NCI-H345 treated with DMSO at 0.1 percent for 48 hours (cell line): ENCODE measurements at regions not wholly inside any gene's neighbourhood (a gene's known extent, or its start where the extent isn't known, plus 50 kb on each side); places are given as distances from the start of the nearest gene placed in this dataset.
"Not testable (repeated sequence)": the region's sequence is repeated elsewhere in the genome, so short reads cannot be mapped to it uniquely, and the experiment has no call there.

Experiments
- DNase-seq: peaks from one replicate; lab custom pipeline; 2025; ENCODE audit not compliant: unreplicated experiment; lab: John Stamatoyannopoulos, UW

GRCh38 chr5:118303296-118303695 is 685.1 kb downstream of the DTWD2 start:
- DNase-seq, result no peak

GRCh38 chr5:118302786-118303185 is 685.6 kb downstream of the DTWD2 start:
- no peak for DNase-seq

GRCh38 chr5:118301696-118302095 is 686.7 kb downstream of the DTWD2 start:
- no peak for DNase-seq

DNA sequence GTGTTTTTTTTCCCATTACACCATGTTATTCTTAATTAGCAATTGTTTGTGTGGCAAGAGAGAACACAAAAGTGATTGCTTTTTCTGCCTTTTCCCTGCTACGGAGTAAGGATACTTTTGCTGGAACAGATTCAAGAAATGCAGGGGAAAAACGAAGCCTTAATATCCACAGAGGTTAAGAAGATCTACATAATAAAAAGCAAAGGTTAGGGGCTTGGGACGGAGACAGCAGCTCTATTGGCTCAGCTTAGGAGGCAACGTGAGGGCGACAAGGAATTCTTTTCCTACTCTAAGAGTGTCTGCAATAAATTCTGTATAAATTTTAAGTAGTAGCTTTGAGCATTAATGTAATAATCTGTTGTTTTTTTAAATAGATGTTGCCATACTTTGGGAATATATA is 693.3 kb downstream of the DTWD2 start:
- no peak for DNase-seq

- no peak for DNase-seq
These were observed 695.0 kb downstream of the DTWD2 start for GRCh38 chr5:118293378-118293777.

GRCh38 chr5:118290204-118290603 is 698.1 kb downstream of the DTWD2 start:
- no peak for DNase-seq

DNA sequence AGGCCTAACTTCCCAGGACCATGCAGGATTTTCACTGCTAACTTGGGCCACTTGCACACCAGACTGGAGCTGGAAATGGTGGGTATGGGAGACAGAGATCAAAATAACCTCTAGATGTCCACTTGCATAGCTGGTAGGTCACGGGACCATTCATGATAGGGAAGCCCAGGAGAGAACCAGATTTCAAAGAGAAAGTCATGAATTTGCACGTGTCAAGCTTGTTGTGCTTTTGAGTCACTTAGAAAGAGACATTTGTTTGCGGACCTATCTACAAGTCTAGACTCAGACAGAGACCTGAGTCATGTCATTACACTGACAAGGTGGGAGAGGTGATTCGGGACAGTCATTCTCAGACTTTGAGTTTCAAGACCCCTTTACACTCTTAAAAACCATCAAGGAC is 704.1 kb downstream of the DTWD2 start:
- not testable (repeated sequence) for DNase-seq

DNA sequence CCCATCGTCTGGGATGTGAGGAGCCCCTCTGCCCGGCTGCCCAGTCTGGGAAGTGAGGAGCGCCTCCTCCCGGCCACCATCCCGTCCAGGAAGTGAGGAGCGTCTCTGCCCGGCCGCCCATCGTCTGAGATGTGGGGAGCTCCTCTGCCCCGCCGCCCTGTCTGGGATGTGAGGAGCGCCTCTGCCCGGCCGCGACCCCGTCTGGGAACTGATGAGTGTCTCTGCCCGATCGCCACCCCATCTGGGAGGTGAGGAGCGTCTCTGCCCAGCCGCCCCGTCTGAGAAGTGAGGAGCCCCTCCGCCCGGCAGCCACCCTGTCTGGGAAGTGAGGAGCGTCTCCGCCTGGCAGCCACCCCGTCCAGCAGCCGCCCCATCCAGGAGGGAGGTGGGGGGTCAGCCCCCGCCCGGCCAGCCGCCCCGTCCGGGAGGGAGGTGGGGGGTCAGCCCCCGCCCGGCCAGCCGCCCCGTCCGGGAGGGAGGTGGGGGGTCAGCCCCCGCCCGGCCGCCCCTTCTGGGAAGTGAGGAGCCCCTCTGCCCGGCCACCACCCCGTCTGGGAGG is 705.8 kb downstream of the DTWD2 start:
- DNase-seq, result not testable (repeated sequence)

DNA sequence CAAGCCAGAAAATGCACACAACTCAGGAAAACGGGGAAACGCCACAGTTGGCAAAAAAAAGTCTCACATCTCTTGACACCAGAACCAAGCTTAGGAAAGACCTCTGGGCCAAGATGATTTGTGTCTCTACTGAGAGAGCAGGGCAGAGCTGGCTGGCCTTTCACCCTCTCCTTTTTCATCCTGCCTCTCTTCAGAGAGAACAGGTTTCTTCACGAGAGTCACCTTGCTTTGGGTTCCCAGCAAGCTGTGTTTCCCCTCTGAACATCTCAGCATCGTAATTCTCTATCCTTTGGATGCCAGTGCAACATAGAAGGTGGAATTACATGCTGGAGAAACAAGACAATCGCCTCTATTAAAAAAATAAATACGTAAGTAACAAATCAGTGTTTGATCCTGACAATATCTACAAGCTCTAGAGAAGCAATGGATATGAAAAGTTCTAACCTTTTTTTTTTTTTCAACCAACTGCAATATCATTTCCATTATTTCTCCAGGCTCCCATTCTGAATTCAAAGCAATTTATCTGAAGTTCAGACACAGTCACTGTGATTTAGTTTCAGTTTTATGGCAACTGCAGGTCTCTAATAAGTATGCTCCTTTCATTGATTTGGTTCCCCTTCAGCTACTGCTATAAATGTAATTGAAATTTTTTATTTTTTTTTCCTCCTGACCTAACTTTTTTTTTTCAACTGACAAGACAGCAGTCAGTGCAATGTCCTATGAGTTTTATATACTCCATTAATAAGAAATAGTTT is 708.6 kb downstream of the DTWD2 start:
- no peak for DNase-seq

DNA sequence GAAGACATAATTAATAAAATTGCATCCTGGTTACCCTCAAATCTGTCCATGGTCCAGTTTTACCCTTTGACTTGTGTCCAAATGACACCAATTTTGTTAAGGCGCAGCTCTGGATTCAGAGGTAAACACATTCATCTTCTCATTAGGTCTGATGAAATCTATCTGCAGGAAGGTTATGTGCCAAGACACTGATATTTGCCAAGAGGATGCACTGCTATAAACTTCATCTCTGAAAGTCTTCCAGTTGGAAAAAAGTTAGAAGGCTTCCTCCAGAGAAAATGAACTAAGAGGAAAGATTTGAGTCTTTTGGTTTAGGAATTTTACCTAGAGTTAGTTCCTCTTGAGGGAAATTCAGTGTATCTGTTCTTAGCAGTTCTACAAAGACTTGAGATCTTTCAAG is 717.8 kb downstream of the DTWD2 start:
- no peak for DNase-seq

- no peak for DNase-seq
These were observed 730.1 kb downstream of the DTWD2 start for GRCh38 chr5:118258223-118258622.

- DNase-seq, result no peak
These were observed 731.3 kb downstream of the DTWD2 start for GRCh38 chr5:118257066-118257465.

GRCh38 chr5:118253225-118254061 is 734.9 kb downstream of the DTWD2 start:
- DNase-seq, result no peak

GRCh38 chr5:118249386-118249785 is 739.0 kb downstream of the DTWD2 start:
- no peak for DNase-seq

DNA sequence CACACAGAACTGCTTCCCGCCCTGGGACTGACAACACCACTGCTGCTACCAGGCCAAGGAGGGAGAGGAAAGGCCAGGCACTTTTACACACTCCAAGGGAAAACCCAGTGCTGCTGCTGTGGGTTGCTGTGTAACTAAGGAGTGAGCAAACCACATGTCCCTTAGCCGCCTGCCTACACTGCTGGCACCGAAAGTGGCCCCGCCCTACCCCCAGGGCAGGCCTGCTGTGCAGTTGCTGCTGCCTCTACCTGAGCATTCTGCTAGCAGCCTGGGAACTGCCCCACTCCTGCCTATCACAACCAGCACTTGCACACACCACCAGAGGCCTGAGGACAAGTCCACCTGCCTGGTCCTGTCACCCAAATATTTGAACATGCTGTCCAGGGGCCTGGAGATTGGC is 740.9 kb downstream of the DTWD2 start:
- no peak for DNase-seq

DNA sequence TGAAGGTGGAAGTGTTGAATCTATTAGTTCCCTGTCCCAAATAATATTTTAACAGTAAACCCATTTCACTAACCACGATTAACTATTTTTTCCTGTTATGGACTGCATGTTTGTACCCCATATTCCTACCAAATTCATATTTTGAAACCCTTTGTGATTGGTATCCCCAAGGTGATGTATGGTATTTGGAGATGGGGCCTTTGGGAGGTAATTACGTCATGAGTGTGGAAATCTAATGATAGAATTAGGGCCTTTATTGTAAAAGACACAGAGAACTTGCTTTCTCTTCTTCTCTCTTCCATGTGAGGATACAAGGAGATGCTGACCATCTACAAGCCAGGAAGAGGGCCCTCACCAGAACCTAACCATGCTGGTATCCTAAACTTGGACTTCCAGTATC is 744.7 kb downstream of the DTWD2 start:
- DNase-seq, result no peak

DNA sequence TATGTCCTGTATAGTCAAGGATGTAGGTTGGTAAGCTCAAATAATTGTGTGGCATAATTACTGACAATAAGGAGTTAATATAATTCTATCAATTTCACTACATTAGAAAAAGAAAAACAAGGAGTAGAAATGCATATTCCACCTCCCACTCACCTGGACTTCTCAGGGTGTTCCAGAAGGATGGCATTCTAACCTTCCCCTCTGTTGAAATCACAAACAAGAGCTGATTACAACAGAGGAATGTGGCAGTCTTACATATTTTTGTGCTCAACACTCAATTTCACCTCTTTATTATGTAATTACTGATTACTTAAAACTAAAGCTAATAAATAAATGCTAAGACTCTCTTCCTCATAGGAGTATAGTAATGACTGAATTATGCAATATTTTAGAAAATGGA is 745.3 kb downstream of the DTWD2 start:
- no peak for DNase-seq

DNA sequence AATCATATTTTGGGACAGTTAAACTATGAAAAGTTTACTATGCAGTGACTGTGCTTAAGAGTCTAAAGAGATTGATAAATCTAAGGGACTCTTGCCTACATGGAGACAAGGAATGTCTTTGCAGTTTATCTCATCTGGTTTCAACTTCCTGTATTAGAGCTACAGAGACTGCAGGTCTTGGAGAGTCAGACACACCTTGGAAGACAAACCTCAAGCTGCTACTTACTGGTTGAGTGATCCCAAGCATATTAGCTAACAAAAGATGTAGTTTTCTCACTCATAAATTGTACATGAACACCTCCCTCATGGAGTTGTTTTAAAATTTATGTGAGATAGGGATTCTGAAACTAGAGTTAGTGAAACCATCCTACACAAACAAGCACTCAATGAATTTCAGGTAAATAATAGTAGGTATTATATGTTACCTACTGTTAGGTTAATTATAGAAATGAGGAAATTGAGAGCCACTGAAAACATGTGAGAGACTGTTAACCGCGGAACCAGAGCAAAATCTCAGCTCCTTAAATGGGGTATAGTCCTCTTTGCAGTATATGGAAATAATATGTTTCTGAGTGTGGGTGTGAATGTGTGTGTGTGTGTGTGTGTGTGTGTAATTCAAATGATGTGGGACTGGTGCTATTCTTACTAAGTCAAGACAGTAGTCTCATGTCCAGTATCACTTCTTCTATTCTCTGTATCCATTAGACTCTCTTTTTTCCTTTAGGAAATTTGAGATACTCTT is 752.1 kb downstream of the DTWD2 start:
- no peak for DNase-seq

- no peak for DNase-seq
These were observed 754.7 kb downstream of the DTWD2 start for GRCh38 chr5:118233606-118234005.

- DNase-seq, result no peak
These were observed 759.9 kb downstream of the DTWD2 start for GRCh38 chr5:118228489-118228888.

- DNase-seq, result no peak
These were observed 763.8 kb downstream of the DTWD2 start for GRCh38 chr5:118224546-118224945.
